ENCODE measurements at regions not wholly inside any gene's neighbourhood (a gene's known extent, or its start where the extent isn't known, plus 50 kb on each side); places are given as distances from the start of the nearest gene placed in this dataset.

GRCh38 chr9:13450723-13451122 lies 171.2 kb upstream of the MPDZ start:
- intact Hi-C loops (cut with micrococcal nuclease), result no loop called here
- H3K27me3 ChIP-seq (ENCODE audit: control insufficient read depth in 2 of 2, insufficient read depth in 2 of 2, low read length in 2 of 2), result no peaks in the 10 kb centered on the region
- H3K9me3 ChIP-seq (replicated peaks; ENCODE audit: control insufficient read depth, insufficient read depth, low read length), result no peaks in the 10 kb centered on the region
- no peak for TF ChIP-seq POLR2A (IDR thresholded peaks at IDR 0.05; ENCODE audit: low read depth, low read length)
- TF ChIP-seq, protein P1, sequence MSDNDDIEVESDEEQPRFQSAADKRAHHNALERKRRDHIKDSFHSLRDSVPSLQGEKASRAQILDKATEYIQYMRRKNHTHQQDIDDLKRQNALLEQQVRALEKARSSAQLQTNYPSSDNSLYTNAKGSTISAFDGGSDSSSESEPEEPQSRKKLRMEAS (IDR thresholded peaks at IDR 0.05; ENCODE audit: insufficient read depth, insufficient read length), result no peak
- TF ChIP-seq GATA2 (IDR thresholded peaks at IDR 0.05; ENCODE audit: insufficient read depth, insufficient read length, low read depth, low read length), result no peak
- TF ChIP-seq EZH2 (IDR thresholded peaks at IDR 0.05; ENCODE audit: borderline replicate concordance, low read depth, low read length, severe bottlenecking), result no peak
- no peak for TF ChIP-seq JUN (IDR thresholded peaks at IDR 0.05; ENCODE audit: borderline replicate concordance, insufficient read depth, insufficient read length, low read depth)
- TF ChIP-seq FOS (IDR thresholded peaks at IDR 0.05; ENCODE audit: borderline replicate concordance, insufficient read depth, low read length), result no peak
- TF ChIP-seq CTCF (IDR thresholded peaks at IDR 0.05; ENCODE audit: extremely low read depth in 1 of 2, insufficient read depth in 1 of 2, low read depth in 1 of 2, low read length in 2 of 2), result no peak
- TF ChIP-seq MYC (IDR thresholded peaks at IDR 0.05; ENCODE audit: low read depth, low read length), result no peak
- TF ChIP-seq POLR2AphosphoS5 (IDR thresholded peaks at IDR 0.05; ENCODE audit: insufficient read depth, low read depth, low read length), result no peak
- FAIRE-seq (no peak), DNase-seq (ENCODE audit: low read depth, low spot score) (no peak)
- no peak overlapping the region for H3K4me3 ChIP-seq (replicated peaks in 1 of 3; ENCODE audit: insufficient read depth in 1 of 3, low read depth in 1 of 3, low read length in 3 of 3)
- no peaks in the 10 kb centered on the region for H4K20me1 ChIP-seq (replicated peaks; ENCODE audit: control insufficient read depth, extremely low read depth, insufficient read depth, low read length)
- no peak overlapping the region for H3K27ac ChIP-seq (ENCODE audit: insufficient read depth, low read depth, low read length)
- H2AFZ ChIP-seq (ENCODE audit: low read depth, low read length), result no peak overlapping the region
- dilution Hi-C loops (cut with MboI; ENCODE audit: extremely low pct_ligation_motif_present, low sequenced_read_pairs), result no loop called here
- H3K9ac ChIP-seq (replicated peaks; ENCODE audit: extremely low read depth, insufficient read depth, low read length), result no peak overlapping the region
- H3K4me2 ChIP-seq (ENCODE audit: insufficient read depth, low read length), result no peak overlapping the region
- no TSS peak for BruUV-seq (replicated peaks)
- H3K4me1 ChIP-seq (ENCODE audit: control insufficient read depth, extremely low read depth, insufficient read depth, low read length), result peaks cover 14% of the 10 kb centered on the region
- no peaks in the 10 kb centered on the region for H3K79me2 ChIP-seq (ENCODE audit: control insufficient read depth, insufficient read depth, low read length)
- H3K9me1 ChIP-seq (replicated peaks; ENCODE audit: control insufficient read depth, extremely low read depth, insufficient read depth, low read length), result no peaks in the 10 kb centered on the region
- no peaks in the 10 kb centered on the region for H3K36me3 ChIP-seq (ENCODE audit: control insufficient read depth in 2 of 2, extremely low read depth in 1 of 2, insufficient read depth in 2 of 2, low read length in 2 of 2)
- CTCF ChIA-PET, result interaction anchor here (1.9 kb wide), 1 partner anchor 11 kb away, joined by 5 read pairs; no protein-coding TSS in a partner anchor
- POLR2A ChIA-PET, result no interaction called here

All from endothelial cell of umbilical vein (primary cell).